Activated T-helper 1 cell treated with anti-CD3 and anti-CD28 coated beads, Interleukin-12 subunit alpha, Interleukin-12 subunit beta, Interleukin-2, Interleukin-4 antibody, amounts not matched to agents 30 ng/mL and 10 ng/mL and 1 ng/mL, durations not matched to agents 14 hours and 24 hours and 36 hours (primary cell): ENCODE measurements at regions not wholly inside any gene's neighbourhood (a gene's known extent, or its start where the extent isn't known, plus 50 kb on each side); places are given as distances from the start of the nearest gene placed in this dataset.

Source experiments
- DNase-seq: peaks from one replicate; pipeline ENCODE4 v3.0.0; 2021; ENCODE audit warnings: low spot score
- H3K27ac Mint-ChIP-seq: one replicate; pipeline ENCODE4 v1.8.0; 2021; ENCODE audit warnings: mild to moderate bottlenecking, mixed read lengths
- H3K27me3 Mint-ChIP-seq: one replicate; pipeline ENCODE4 v1.8.0; 2022; ENCODE audit warnings: mild to moderate bottlenecking, moderate library complexity, mixed read lengths; ENCODE audit not compliant: insufficient read depth
- H3K36me3 Mint-ChIP-seq: one replicate; pipeline ENCODE4 v1.8.0; 2021; ENCODE audit warnings: low read depth, mixed read lengths
- H3K4me1 Mint-ChIP-seq: one replicate; pipeline ENCODE4 v1.8.0; 2021; ENCODE audit warnings: low read depth, mixed read lengths
- H3K4me3 Mint-ChIP-seq: one replicate; pipeline ENCODE4 v1.8.0; 2021; ENCODE audit warnings: mild to moderate bottlenecking, moderate library complexity, mixed read lengths
- H3K9me3 Mint-ChIP-seq: one replicate; pipeline ENCODE4 v1.8.0; 2021; ENCODE audit warnings: mixed read lengths
- intact Hi-C: fragments of 100-400 bp; cut with micrococcal nuclease; formaldehyde crosslinking; loops from one replicate; pipeline ENCODE4 v1.15.1; 2024

GRCh38 chr5:92885950-92886349 is 695.1 kb downstream of the NR2F1-AS1 start:
- intact Hi-C loops = no loop called here
- H3K4me3 Mint-ChIP-seq = no peak overlapping the region
- no peaks in the 10 kb centered on the region for H3K36me3 Mint-ChIP-seq
- no peak overlapping the region for H3K27ac Mint-ChIP-seq
- no peak for DNase-seq
- no peaks in the 10 kb centered on the region for H3K4me1 Mint-ChIP-seq
- no peaks in the 10 kb centered on the region for H3K9me3 Mint-ChIP-seq
- no peaks in the 10 kb centered on the region for H3K27me3 Mint-ChIP-seq

GRCh38 chr5:92884469-92884868 is 696.5 kb downstream of the NR2F1-AS1 start:
- H3K27me3 Mint-ChIP-seq = no peaks in the 10 kb centered on the region

GRCh38 chr5:92879806-92880543 is 701.0 kb downstream of the NR2F1-AS1 start:
- intact Hi-C loops = no loop called here
- Mint-ChIP-seq H3K27ac (no peak overlapping the region), H3K36me3 (no peaks in the 10 kb centered on the region), H3K4me3 (no peak overlapping the region), H3K9me3 (peaks cover 8% of the 10 kb centered on the region), H3K27me3 (no peaks in the 10 kb centered on the region), H3K4me1 (no peaks in the 10 kb centered on the region)
- no peak for DNase-seq

More at GRCh38 chr5:92884469-92884868, 696.5 kb downstream of the NR2F1-AS1 start:
- Mint-ChIP-seq H3K4me3 (no peak overlapping the region), H3K36me3 (no peaks in the 10 kb centered on the region), H3K27ac (no peak overlapping the region), H3K4me1 (no peaks in the 10 kb centered on the region), H3K9me3 (no peaks in the 10 kb centered on the region)
- intact Hi-C loops = no loop called here
- DNase-seq = no peak

DNA sequence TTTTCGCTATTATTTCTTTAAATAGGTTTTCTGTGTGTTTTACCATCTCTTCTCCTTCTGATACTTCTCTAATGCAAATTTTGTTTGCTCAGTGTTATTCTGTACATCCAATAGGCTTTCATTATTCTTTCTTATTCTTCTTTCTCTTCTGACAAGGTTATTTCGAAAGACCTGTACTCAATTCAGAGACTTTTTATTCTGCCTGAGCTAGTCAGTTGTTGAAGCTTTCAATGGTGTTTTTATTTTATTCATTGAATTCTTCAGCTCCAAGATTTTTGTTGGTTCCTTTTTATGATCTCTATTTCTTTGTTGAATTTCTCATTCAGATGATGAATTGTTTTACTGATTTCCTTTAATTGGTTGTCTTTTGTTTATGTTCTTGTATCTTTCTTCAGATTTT is 706.2 kb downstream of the NR2F1-AS1 start:
- DNase-seq = no peak
- H3K36me3 Mint-ChIP-seq = no peaks in the 10 kb centered on the region
- H3K27me3 Mint-ChIP-seq = no peaks in the 10 kb centered on the region
- H3K9me3 Mint-ChIP-seq = peaks cover 19% of the 10 kb centered on the region
- no peak overlapping the region for H3K4me3 Mint-ChIP-seq
- intact Hi-C loops = no loop called here
- H3K27ac Mint-ChIP-seq = no peak overlapping the region
- H3K4me1 Mint-ChIP-seq = no peaks in the 10 kb centered on the region

GRCh38 chr5:92868442-92868841 is 712.6 kb downstream of the NR2F1-AS1 start:
- Mint-ChIP-seq H3K9me3 (no peaks in the 10 kb centered on the region), H3K27ac (no peak overlapping the region), H3K4me1 (no peaks in the 10 kb centered on the region), H3K4me3 (no peak overlapping the region), H3K27me3 (no peaks in the 10 kb centered on the region), H3K36me3 (no peaks in the 10 kb centered on the region)
- intact Hi-C loops = no loop called here
- DNase-seq = no peak

DNA sequence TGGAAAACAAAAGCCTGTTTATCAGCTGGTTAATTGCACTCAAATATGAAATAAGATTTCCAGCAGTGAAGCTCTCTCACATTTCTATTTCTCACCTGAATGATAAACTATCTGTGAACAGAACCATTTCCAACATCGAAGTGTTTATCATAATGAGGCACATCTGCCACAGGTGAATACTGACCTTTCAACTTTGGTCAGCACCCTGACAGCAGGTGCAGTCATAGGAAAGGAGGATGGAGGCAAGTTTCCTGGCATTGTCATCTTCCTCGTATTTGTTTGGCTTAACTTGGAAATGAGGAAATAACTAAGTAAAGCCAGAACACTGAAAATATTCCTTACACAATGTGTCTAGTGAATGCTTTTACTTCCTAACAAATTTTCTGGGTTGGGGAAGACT is 716.4 kb downstream of the NR2F1-AS1 start:
- no peak overlapping the region for H3K27ac Mint-ChIP-seq
- no peaks in the 10 kb centered on the region for H3K9me3 Mint-ChIP-seq
- no peak for DNase-seq
- no peaks in the 10 kb centered on the region for H3K4me1 Mint-ChIP-seq
- H3K4me3 Mint-ChIP-seq = no peak overlapping the region
- intact Hi-C loops = no loop called here
- H3K36me3 Mint-ChIP-seq = no peaks in the 10 kb centered on the region
- no peaks in the 10 kb centered on the region for H3K27me3 Mint-ChIP-seq

- intact Hi-C loops = no loop called here
- H3K4me1 Mint-ChIP-seq = no peaks in the 10 kb centered on the region
- no peaks in the 10 kb centered on the region for H3K36me3 Mint-ChIP-seq
These were observed 717.4 kb downstream of the NR2F1-AS1 start for GRCh38 chr5:92863666-92864065.

GRCh38 chr5:92861531-92862285 is 719.3 kb downstream of the NR2F1-AS1 start:
- H3K27ac Mint-ChIP-seq = no peak overlapping the region
- no peaks in the 10 kb centered on the region for H3K27me3 Mint-ChIP-seq
- H3K4me3 Mint-ChIP-seq = no peak overlapping the region
- no peaks in the 10 kb centered on the region for H3K36me3 Mint-ChIP-seq
- no peak for DNase-seq
- intact Hi-C loops = no loop called here
- no peaks in the 10 kb centered on the region for H3K9me3 Mint-ChIP-seq
- no peaks in the 10 kb centered on the region for H3K4me1 Mint-ChIP-seq

More at GRCh38 chr5:92863666-92864065, 717.4 kb downstream of the NR2F1-AS1 start:
- H3K27me3 Mint-ChIP-seq = no peaks in the 10 kb centered on the region
- no peak for DNase-seq
- no peak overlapping the region for H3K27ac Mint-ChIP-seq
- no peak overlapping the region for H3K4me3 Mint-ChIP-seq
- no peaks in the 10 kb centered on the region for H3K9me3 Mint-ChIP-seq

GRCh38 chr5:92860061-92860460 is 721.0 kb downstream of the NR2F1-AS1 start:
- no peaks in the 10 kb centered on the region for H3K9me3 Mint-ChIP-seq
- no peaks in the 10 kb centered on the region for H3K27me3 Mint-ChIP-seq
- DNase-seq = no peak
- intact Hi-C loops = no loop called here
- H3K4me1 Mint-ChIP-seq = no peaks in the 10 kb centered on the region
- H3K36me3 Mint-ChIP-seq = no peaks in the 10 kb centered on the region
- no peak overlapping the region for H3K27ac Mint-ChIP-seq
- H3K4me3 Mint-ChIP-seq = no peak overlapping the region

DNA sequence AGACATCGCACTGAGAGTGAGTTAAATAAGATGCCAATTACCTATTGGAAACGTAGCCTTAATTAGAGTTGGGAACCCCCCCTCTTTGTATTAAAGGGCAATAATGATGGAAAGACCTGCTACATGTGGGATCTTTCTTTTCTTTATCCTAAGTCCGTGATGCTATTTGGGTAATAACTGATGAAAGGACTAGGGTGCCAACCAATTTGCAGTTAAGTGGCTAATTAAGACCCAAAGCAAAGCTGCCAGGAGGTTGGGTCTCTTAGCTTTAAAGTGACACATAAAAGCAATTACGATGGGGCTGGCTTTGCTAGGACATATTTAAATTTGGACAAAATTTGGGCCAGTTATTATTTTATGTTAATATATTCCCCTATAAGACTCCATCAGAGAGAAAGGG is 728.8 kb downstream of the NR2F1-AS1 start:
- no peaks in the 10 kb centered on the region for H3K4me1 Mint-ChIP-seq
- no peak for DNase-seq
- intact Hi-C loops = no loop called here

GRCh38 chr5:92850886-92851285 is 730.1 kb downstream of the NR2F1-AS1 start:
- DNase-seq = no peak
- Mint-ChIP-seq H3K4me3 (no peak overlapping the region), H3K27ac (no peak overlapping the region), H3K4me1 (no peaks in the 10 kb centered on the region), H3K36me3 (no peaks in the 10 kb centered on the region), H3K27me3 (no peaks in the 10 kb centered on the region), H3K9me3 (no peaks in the 10 kb centered on the region)
- intact Hi-C loops = no loop called here

More for the DNA sequence above, 728.8 kb downstream of the NR2F1-AS1 start:
- Mint-ChIP-seq H3K36me3 (no peaks in the 10 kb centered on the region), H3K27me3 (no peaks in the 10 kb centered on the region), H3K9me3 (no peaks in the 10 kb centered on the region), H3K27ac (no peak overlapping the region), H3K4me3 (no peak overlapping the region)

DNA sequence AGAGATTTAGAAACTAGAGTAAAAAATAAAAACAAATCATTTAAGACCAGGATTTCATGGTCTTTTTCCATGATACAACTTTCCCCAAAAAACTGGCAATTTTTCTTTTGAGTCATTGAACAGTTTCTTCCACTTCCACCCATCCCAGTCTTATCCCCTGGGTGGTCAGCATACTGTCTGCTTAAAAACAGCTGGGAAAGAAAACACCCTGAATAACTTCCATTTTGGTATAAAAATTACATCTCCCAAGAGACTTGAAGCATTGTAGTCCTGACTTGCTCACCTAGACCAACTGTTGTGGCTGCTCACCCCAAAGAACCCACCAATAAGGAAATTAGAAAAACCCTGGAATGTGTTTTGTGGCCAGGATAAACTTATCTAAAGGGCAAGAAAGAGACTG is 731.3 kb downstream of the NR2F1-AS1 start:
- H3K4me1 Mint-ChIP-seq = no peaks in the 10 kb centered on the region
- no peak for DNase-seq
- H3K4me3 Mint-ChIP-seq = no peak overlapping the region
- no peaks in the 10 kb centered on the region for H3K36me3 Mint-ChIP-seq
- no peaks in the 10 kb centered on the region for H3K9me3 Mint-ChIP-seq
- H3K27ac Mint-ChIP-seq = no peak overlapping the region
- no peaks in the 10 kb centered on the region for H3K27me3 Mint-ChIP-seq
- intact Hi-C loops = no loop called here

GRCh38 chr5:92841604-92842155 is 739.3 kb downstream of the NR2F1-AS1 start:
- DNase-seq = no peak
- H3K4me1 Mint-ChIP-seq = no peaks in the 10 kb centered on the region
- H3K4me3 Mint-ChIP-seq = no peak overlapping the region
- intact Hi-C loops = no loop called here
- no peak overlapping the region for H3K27ac Mint-ChIP-seq
- H3K36me3 Mint-ChIP-seq = no peaks in the 10 kb centered on the region
- no peaks in the 10 kb centered on the region for H3K9me3 Mint-ChIP-seq
- no peaks in the 10 kb centered on the region for H3K27me3 Mint-ChIP-seq
